Anterior cingulate cortex (tissue), 58 donors: ENCODE measurements at regions not wholly inside any gene's neighbourhood (a gene's known extent, or its start where the extent isn't known, plus 50 kb on each side); places are given as distances from the start of the nearest gene placed in this dataset.
"Not testable (repeated sequence)": the region's sequence is repeated elsewhere in the genome, so short reads cannot be mapped to it uniquely, and the experiment has no call there.

Experiments
- DNase-seq, 58 donors: peaks; one replicate each; lab custom pipeline; 2025; lab: John Stamatoyannopoulos, UW

DNA sequence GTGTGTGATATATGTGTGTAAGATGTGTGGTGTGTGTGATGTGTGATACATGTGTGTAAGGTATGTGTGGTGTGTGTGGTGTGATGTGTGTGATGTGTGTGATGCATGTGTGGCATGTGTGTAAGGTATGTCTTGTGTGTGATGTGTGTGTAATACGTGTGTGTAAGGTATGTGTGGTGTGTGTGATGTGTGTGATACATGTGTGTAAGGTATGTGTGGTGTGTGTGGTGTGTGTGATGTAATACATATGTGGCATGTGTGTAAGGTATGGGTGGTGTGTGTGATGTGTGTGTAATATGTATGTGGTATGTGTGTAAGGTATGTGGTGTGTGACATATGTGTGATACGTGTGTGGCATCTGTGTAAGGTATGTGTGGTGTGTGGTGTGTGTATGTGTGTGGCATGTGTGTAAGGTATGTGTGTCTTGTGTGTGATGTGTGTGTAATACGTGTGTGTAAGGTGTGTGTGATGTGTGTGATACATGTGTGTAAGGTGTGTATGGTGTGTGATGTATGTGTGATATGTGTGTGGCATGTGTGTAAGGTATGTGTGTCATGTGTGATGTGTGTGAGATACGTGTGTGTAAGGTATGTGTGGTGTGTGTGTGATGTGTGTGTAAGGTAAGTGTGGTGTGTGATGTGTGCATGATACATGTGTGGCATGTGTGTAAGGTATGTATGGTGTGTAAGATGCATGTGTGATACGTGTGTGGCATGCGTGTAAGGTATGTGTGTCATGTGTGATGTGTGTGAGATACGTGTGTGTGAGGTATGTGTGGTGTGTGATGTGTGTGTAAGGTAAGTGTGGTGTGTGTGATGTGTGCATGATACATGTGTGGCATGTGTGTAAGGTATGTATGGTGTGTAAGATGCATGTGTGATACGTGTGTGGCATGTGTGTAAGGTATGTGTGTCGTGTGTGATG is 126.9 kb downstream of the COPS8 start:
- DNase-seq = not testable (repeated sequence)

GRCh38 chr2:237213315-237214022 is 127.8 kb downstream of the COPS8 start:
- no peak for DNase-seq

GRCh38 chr2:237214030-237214675 is 128.5 kb downstream of the COPS8 start:
- no peak for DNase-seq

- DNase-seq = no peak
Measured at GRCh38 chr2:237214963-237215362, 129.3 kb downstream of the COPS8 start.

GRCh38 chr2:237217995-237218616 is 132.4 kb downstream of the COPS8 start:
- DNase-seq = no peak

GRCh38 chr2:237218756-237219155 is 133.1 kb downstream of the COPS8 start:
- no peak for DNase-seq

DNA sequence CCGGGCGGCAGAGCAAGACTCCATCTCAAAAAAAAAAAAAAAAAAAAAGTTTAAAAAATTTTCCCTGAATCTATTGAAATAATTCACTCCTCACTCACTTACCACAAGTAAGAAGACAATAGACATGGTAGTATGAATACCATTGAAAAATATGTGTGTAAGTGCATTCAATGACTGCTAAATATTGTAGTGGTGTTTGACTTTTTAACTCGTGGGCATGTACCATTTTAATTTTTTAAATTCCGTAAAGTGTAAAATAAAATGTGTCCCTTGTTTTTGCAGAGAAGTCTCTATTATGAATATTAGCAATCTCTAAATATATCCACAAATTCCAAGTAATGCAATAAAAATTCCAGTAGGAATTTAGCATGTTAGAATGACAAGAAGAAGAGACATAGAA is 134.1 kb downstream of the COPS8 start:
- no peak for DNase-seq

DNA sequence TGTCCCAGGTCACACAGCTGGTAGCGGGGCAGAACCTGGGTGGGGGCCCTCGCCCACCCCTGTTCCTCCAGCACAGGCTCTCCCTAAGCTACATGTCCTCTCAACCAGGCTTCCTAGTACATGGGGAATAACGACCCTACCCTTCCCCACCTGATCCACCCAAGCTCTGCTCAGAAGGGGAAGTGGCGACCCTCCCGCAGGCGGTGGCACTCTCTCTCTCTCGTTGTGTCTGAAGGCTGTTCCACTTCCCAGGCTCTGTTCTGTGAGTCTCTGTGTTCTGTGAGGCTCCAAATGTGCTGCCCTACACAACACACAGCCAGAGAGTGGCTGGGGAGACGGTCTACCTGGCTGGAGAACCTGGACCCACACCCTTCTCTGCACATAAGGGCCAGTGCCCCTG is 135.8 kb downstream of the COPS8 start:
- no peak for DNase-seq

- no peak for DNase-seq
Measured at GRCh38 chr2:237222178-237222577, 136.5 kb downstream of the COPS8 start.

GRCh38 chr2:237222601-237223041 is 136.9 kb downstream of the COPS8 start:
- no peak for DNase-seq

GRCh38 chr2:237223201-237223861 is 137.6 kb downstream of the COPS8 start:
- DNase-seq = no peak

GRCh38 chr2:237227190-237227589 is 141.5 kb downstream of the COPS8 start:
- no peak for DNase-seq

DNA sequence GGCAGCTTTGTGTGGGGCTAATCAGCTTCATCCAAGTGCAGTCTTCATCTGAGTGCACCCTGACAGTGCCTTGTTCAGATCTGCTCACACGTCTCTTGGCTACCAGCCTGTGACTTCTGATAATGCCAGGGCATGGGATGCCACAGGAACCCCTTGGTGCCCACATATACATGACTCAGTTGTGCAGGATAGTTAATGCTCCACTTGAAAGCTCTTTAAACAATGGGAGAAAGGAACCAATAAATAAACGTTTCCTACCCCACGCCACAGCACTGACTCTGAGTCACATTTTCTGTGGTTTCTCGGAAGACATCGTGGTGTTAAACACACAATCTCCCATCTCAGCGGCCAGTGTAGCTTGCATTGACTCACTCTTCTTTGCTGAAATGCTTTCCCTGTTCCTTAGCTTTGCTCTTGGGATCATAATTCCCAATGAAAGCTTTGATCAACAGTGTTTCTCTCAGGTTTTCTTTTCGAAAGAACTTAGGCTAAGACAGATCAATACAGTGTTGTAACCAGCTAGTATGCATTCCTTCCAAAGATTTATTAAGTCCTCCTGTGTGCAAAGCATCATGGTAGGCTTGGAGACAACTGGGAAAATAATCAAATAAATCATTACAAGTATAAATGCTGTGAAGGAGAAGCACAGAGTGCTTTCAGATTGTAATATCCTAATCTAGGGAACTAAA is 142.0 kb downstream of the COPS8 start:
- DNase-seq = no peak

GRCh38 chr2:237228281-237228625 is 142.6 kb downstream of the COPS8 start:
- DNase-seq = no peak

GRCh38 chr2:237229905-237230304 is 144.2 kb downstream of the COPS8 start:
- no peak for DNase-seq

DNA sequence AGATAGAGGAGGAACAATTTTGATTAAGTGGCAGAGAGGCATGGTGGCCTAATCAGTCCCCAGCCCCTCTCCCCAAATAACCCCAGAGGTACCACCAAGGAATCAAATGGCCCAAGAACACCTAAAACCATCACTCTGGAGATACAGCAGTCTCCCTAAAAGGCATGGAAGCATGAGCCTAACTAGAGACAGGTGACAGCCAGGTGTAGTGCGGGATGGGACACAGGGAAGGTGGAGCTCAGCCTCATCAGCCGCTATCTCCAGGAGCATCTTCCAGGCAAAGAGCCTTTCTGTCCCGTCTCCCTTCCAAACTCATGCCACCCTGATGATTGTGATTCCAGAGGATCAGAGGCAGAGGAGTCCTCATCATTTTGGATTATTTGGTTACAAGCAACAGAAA is 144.7 kb downstream of the COPS8 start:
- DNase-seq = no peak

DNA sequence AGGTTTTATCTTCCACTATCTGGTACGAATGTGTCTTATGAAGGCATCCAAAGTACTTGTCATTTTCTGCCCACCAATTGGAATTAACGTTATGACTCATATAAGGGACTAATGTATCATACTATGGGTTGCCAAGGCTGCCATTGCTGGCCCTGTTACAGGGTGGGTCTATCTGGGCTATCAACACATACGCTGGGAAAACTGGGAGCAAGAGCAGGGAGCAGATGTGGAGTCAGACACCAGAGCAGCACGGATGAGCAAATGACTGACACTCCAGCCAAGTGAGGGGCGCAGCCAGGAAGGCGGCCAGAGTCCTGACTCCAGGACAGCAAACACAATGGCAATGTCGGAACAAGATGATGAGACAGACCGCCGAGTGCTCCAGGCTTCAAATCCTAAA is 145.9 kb downstream of the COPS8 start:
- DNase-seq = no peak

DNA sequence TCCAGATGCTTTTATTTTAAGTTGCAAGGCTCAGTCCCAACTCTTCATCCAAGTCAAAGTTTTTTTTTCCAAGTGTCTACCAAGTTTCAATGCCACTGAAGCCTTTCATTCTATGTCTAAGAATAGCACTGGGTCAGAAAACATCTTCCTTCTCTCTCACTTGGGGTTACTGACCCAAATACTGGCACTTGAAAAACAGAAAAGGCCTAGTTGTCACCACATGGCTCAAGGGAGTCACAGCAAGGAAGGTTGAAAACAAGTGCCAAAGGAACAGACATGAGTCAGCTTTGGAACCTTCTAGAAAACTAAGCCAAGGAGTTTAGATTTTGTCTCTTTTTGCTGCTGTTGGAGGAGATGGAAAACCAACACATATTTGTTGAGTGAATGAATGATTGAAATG is 146.5 kb downstream of the COPS8 start:
- DNase-seq = no peak

- DNase-seq = no peak
Measured at GRCh38 chr2:237234268-237234667, 148.6 kb downstream of the COPS8 start.
